ENCODE measurements at regions not wholly inside any gene's neighbourhood (a gene's known extent, or its start where the extent isn't known, plus 50 kb on each side); places are given as distances from the start of the nearest gene placed in this dataset.

DNA sequence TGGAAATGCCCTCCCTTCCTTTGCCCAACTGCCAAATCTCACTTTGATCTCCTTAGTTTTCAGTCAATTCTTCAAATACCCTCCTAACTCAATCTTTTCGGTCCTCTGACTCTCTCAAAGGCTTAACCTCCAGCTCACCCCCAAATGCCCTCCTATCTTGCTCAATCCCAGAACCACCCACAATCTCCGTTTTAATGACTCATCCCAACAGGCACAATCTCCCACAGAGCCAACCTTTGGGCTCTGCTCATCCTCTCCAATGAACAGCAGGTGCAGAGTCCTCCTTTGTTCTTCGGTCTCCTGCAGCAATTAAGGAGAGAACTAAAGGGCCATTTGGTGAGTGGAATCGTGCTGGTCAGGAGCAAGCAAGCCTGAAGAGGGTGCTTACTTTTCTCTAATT lies 366.1 kb upstream of the CRIM1 start:
- BruUV-seq (replicated peaks): no TSS peak
- H3K79me2 ChIP-seq (ENCODE audit: low read length): no peaks in the 10 kb centered on the region
- no peak overlapping the region for H3K4me2 ChIP-seq (ENCODE audit: low read length)
- no peaks in the 10 kb centered on the region for H3K36me3 ChIP-seq (ENCODE audit: low read depth, low read length)
- H3F3A ChIP-seq (ENCODE audit: low read length, unreplicated experiment): no peaks in the 10 kb centered on the region
- H3K27ac ChIP-seq (ENCODE audit: low read length): no peak overlapping the region
- H3K27me3 ChIP-seq (ENCODE audit: low read length): peaks cover 12% of the 10 kb centered on the region; the same call in 1 of the 2 replicates
- no peaks in the 10 kb centered on the region for H3K4me1 ChIP-seq (ENCODE audit: insufficient read depth, low read length)
- CTCF ChIA-PET: no interaction called here
- POLR2A ChIA-PET (ENCODE audit: unreplicated experiment): no interaction called here
- DNase-seq (no peak), ATAC-seq (no peak)
- H3K4me3 ChIP-seq (ENCODE audit: low read length): no peak overlapping the region
- intact Hi-C loops (cut with micrococcal nuclease): no loop called here
- TF ChIP-seq EZH2 (IDR thresholded peaks at IDR 0.05; ENCODE audit: low read length, unreplicated experiment) (no peak), EZH2phosphoT487 (IDR thresholded peaks at IDR 0.05; ENCODE audit: borderline replicate concordance, low read length) (no peak)
- TF ChIP-seq, protein P1, sequence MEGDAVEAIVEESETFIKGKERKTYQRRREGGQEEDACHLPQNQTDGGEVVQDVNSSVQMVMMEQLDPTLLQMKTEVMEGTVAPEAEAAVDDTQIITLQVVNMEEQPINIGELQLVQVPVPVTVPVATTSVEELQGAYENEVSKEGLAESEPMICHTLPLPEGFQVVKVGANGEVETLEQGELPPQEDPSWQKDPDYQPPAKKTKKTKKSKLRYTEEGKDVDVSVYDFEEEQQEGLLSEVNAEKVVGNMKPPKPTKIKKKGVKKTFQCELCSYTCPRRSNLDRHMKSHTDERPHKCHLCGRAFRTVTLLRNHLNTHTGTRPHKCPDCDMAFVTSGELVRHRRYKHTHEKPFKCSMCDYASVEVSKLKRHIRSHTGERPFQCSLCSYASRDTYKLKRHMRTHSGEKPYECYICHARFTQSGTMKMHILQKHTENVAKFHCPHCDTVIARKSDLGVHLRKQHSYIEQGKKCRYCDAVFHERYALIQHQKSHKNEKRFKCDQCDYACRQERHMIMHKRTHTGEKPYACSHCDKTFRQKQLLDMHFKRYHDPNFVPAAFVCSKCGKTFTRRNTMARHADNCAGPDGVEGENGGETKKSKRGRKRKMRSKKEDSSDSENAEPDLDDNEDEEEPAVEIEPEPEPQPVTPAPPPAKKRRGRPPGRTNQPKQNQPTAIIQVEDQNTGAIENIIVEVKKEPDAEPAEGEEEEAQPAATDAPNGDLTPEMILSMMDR (conservative IDR thresholded peaks at IDR 0.05; ENCODE audit: low read depth, low read length): no peak
- H3K9me2 ChIP-seq (replicated peaks; ENCODE audit: low read length): no peaks in the 10 kb centered on the region
- H4K20me1 ChIP-seq (ENCODE audit: low read length): no peaks in the 10 kb centered on the region
- H3K9ac ChIP-seq (ENCODE audit: low read length): no peak overlapping the region
- no peak overlapping the region for H2AFZ ChIP-seq (ENCODE audit: low read length)
- no peaks in the 10 kb centered on the region for H3K9me3 ChIP-seq (ENCODE audit: low read length)

DNA sequence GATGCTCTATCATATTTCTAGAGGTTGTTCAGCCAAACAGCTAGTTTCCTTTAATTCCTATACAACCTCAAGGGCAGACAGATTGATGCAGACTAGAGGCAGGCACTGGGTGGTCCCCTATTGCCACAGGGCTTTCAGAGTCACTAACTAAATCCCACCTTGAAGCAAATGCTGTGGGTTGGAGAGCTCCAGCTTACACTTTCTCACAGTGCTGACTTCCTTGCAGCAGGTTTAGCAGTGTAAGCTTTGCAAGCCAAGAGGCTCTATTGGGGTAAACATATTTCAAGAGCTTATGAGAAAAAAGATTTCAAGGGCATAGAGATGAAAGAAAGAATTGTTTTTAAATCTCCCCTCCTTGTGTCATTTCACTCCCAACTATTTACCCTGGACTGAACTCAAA lies 366.5 kb upstream of the CRIM1 start:
- DNase-seq (no peak), ATAC-seq (no peak)
- H3K9me2 ChIP-seq (replicated peaks; ENCODE audit: low read length): no peaks in the 10 kb centered on the region
- ChIA-PET CTCF (no interaction called here), POLR2A (ENCODE audit: unreplicated experiment) (no interaction called here)
- no peaks in the 10 kb centered on the region for H3K36me3 ChIP-seq (ENCODE audit: low read depth, low read length)
- TF ChIP-seq, protein P1 (conservative IDR thresholded peaks at IDR 0.05; ENCODE audit: low read depth, low read length): no peak
- no peak for TF ChIP-seq EZH2 (IDR thresholded peaks at IDR 0.05; ENCODE audit: low read length, unreplicated experiment)
- no peak for TF ChIP-seq EZH2phosphoT487 (IDR thresholded peaks at IDR 0.05; ENCODE audit: borderline replicate concordance, low read length)
- no peaks in the 10 kb centered on the region for H3K4me1 ChIP-seq (ENCODE audit: insufficient read depth, low read length)
- BruUV-seq (replicated peaks): no TSS peak
- no peaks in the 10 kb centered on the region for H4K20me1 ChIP-seq (ENCODE audit: low read length)
- H3K27ac ChIP-seq (ENCODE audit: low read length): no peak overlapping the region
- intact Hi-C loops (cut with micrococcal nuclease): no loop called here
- H3K79me2 ChIP-seq (ENCODE audit: low read length): no peaks in the 10 kb centered on the region
- H3K4me3 ChIP-seq (ENCODE audit: low read length): no peak overlapping the region
- H3K9ac ChIP-seq (ENCODE audit: low read length): no peak overlapping the region
- no peaks in the 10 kb centered on the region for H3K9me3 ChIP-seq (ENCODE audit: low read length)
- no peak overlapping the region for H2AFZ ChIP-seq (ENCODE audit: low read length)
- H3K4me2 ChIP-seq (ENCODE audit: low read length): no peak overlapping the region
- peaks cover 12% of the 10 kb centered on the region; the same call in 1 of the 2 replicates for H3K27me3 ChIP-seq (ENCODE audit: low read length)
- H3F3A ChIP-seq (ENCODE audit: low read length, unreplicated experiment): no peaks in the 10 kb centered on the region

DNA sequence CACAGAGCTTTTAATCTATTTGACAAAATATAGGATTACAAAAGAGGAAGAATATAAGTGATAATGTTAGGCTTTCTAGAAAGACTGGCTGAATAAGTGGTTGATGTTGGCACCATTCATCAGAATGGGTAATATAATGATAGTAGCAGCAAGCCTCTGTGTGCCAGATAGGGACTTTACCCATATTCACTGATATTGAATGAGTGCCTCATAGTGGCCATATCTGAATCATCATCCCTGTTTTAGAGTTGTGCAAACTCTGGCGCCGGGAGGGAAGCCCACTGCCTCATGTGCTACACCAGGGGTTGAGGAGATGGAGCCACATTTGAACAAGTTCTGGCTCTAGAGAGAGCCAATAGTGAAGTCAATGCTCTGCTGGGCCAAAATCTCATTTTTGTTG lies 368.7 kb upstream of the CRIM1 start:
- H3F3A ChIP-seq (ENCODE audit: low read length, unreplicated experiment): no peaks in the 10 kb centered on the region
- TF ChIP-seq EZH2 (IDR thresholded peaks at IDR 0.05; ENCODE audit: low read length, unreplicated experiment) (no peak), EZH2phosphoT487 (IDR thresholded peaks at IDR 0.05; ENCODE audit: borderline replicate concordance, low read length) (no peak)
- TF ChIP-seq, protein P1 (conservative IDR thresholded peaks at IDR 0.05; ENCODE audit: low read depth, low read length): no peak
- ATAC-seq: no peak
- CTCF ChIA-PET: no interaction called here
- peaks cover 12% of the 10 kb centered on the region; the same call in 1 of the 2 replicates for H3K27me3 ChIP-seq (ENCODE audit: low read length)
- no peak overlapping the region for H3K4me3 ChIP-seq (ENCODE audit: low read length)
- H3K9me3 ChIP-seq (ENCODE audit: low read length): no peaks in the 10 kb centered on the region
- H3K4me2 ChIP-seq (ENCODE audit: low read length): no peak overlapping the region
- no peak overlapping the region for H3K27ac ChIP-seq (ENCODE audit: low read length)
- H3K36me3 ChIP-seq (ENCODE audit: low read depth, low read length): no peaks in the 10 kb centered on the region
- no peaks in the 10 kb centered on the region for H4K20me1 ChIP-seq (ENCODE audit: low read length)
- intact Hi-C loops (cut with micrococcal nuclease): no loop called here
- DNase-seq: no peak
- no peaks in the 10 kb centered on the region for H3K4me1 ChIP-seq (ENCODE audit: insufficient read depth, low read length)
- no peaks in the 10 kb centered on the region for H3K79me2 ChIP-seq (ENCODE audit: low read length)
- BruUV-seq (replicated peaks): no TSS peak
- POLR2A ChIA-PET (ENCODE audit: unreplicated experiment): no interaction called here
- no peaks in the 10 kb centered on the region for H3K9me2 ChIP-seq (replicated peaks; ENCODE audit: low read length)
- no peak overlapping the region for H2AFZ ChIP-seq (ENCODE audit: low read length)
- no peak overlapping the region for H3K9ac ChIP-seq (ENCODE audit: low read length)
